ENCODE measurements at regions not wholly inside any gene's neighbourhood (a gene's known extent, or its start where the extent isn't known, plus 50 kb on each side); places are given as distances from the start of the nearest gene placed in this dataset.

DNA sequence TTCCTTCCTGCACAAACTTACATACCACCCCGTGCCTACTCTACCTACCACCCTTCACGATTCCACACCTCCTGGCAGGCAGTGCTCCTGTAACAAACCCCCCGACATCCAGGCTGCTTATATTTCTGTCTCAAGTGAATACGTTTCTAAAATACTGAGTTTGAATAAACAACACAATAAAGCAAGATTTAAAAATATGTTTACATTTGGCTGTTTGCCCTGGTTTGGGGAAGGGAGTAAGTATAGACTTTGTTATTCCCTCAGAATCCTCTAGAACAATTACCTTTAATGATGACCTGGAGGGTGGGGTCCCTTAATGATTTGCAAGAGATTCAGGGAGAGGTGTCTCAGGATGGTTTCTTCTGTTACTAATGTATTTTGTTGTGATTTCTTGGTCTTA is 402.6 kb upstream of the TBL1XR1 start:
- TF ChIP-seq, protein P1, sequence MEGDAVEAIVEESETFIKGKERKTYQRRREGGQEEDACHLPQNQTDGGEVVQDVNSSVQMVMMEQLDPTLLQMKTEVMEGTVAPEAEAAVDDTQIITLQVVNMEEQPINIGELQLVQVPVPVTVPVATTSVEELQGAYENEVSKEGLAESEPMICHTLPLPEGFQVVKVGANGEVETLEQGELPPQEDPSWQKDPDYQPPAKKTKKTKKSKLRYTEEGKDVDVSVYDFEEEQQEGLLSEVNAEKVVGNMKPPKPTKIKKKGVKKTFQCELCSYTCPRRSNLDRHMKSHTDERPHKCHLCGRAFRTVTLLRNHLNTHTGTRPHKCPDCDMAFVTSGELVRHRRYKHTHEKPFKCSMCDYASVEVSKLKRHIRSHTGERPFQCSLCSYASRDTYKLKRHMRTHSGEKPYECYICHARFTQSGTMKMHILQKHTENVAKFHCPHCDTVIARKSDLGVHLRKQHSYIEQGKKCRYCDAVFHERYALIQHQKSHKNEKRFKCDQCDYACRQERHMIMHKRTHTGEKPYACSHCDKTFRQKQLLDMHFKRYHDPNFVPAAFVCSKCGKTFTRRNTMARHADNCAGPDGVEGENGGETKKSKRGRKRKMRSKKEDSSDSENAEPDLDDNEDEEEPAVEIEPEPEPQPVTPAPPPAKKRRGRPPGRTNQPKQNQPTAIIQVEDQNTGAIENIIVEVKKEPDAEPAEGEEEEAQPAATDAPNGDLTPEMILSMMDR (IDR thresholded peaks at IDR 0.05): no peak
- no peak for TF ChIP-seq POLR2A (IDR thresholded peaks at IDR 0.05)

Data from adrenal gland (tissue), 5 donors.